SK-N-SH (cell line): ENCODE measurements at regions not wholly inside any gene's neighbourhood (a gene's known extent, or its start where the extent isn't known, plus 50 kb on each side); places are given as distances from the start of the nearest gene placed in this dataset.

Experiments used
- EZH2phosphoT487 ChIP-seq: fragments of 200-600 bp; sonication (generic); IDR thresholded peaks from 2 replicates; pipeline ENCODE4 v1.6.1; 2017; ENCODE audit warnings: low read depth, mixed run types, mild to moderate bottlenecking, antibody characterized with exemption, moderate library complexity, borderline replicate concordance
- GATA2 ChIP-seq: sonication (generic); formaldehyde crosslinking; IDR thresholded peaks from 2 replicates; pipeline ENCODE4 v1.5.0; 2020; ENCODE audit warnings: mild to moderate bottlenecking, missing genetic modification reagents
- MAX ChIP-seq: IDR thresholded peaks from 2 replicates; pipeline ENCODE4 v1.4.0; 2012; ENCODE audit warnings: low read depth
- NFIC ChIP-seq: IDR thresholded peaks from 2 replicates; pipeline ENCODE4 v1.4.0; 2012; ENCODE audit warnings: borderline replicate concordance
- ZBTB33 ChIP-seq: IDR thresholded peaks from 2 replicates; pipeline ENCODE4 v1.4.0; 2012; ENCODE audit warnings: low read depth, borderline replicate concordance
- TF ChIP-seq, protein P1 (sequence below): fragments of 200-600 bp; sonication (generic); IDR thresholded peaks from 2 replicates; pipeline ENCODE4 v1.6.1; 2017; ENCODE audit warnings: antibody characterized with exemption, mild to moderate bottlenecking, moderate library complexity
- TF ChIP-seq, protein P2 (sequence below): IDR thresholded peaks from 2 replicates; pipeline ENCODE4 v1.4.0; 2012; ENCODE audit warnings: low read depth, borderline replicate concordance

DNA sequence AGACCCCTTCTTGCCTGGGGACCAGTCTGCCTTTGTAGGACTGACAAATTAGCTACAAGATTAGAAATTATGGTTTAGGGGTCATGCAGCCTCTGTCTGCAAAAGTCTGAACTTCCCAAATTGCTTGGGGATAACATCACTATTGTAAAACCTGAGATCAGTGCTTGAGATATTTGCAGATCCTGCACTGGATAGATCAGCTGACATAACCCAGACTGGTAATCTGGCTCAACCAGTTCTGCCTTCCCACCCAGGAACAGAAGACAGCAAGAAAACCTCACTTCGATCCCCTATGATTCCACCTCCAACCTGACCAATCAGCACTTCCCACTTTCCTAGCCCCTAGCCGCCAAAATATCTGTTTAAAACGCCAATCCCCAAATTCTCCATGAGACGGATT lies 202.8 kb upstream of the DIAPH2 start:
- TF ChIP-seq, protein P1, sequence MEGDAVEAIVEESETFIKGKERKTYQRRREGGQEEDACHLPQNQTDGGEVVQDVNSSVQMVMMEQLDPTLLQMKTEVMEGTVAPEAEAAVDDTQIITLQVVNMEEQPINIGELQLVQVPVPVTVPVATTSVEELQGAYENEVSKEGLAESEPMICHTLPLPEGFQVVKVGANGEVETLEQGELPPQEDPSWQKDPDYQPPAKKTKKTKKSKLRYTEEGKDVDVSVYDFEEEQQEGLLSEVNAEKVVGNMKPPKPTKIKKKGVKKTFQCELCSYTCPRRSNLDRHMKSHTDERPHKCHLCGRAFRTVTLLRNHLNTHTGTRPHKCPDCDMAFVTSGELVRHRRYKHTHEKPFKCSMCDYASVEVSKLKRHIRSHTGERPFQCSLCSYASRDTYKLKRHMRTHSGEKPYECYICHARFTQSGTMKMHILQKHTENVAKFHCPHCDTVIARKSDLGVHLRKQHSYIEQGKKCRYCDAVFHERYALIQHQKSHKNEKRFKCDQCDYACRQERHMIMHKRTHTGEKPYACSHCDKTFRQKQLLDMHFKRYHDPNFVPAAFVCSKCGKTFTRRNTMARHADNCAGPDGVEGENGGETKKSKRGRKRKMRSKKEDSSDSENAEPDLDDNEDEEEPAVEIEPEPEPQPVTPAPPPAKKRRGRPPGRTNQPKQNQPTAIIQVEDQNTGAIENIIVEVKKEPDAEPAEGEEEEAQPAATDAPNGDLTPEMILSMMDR: no peak
- TF ChIP-seq EZH2phosphoT487 (no peak), MAX (no peak), ZBTB33 (no peak), NFIC (no peak), GATA2 (CRISPR knock-in tag) (no peak)
- TF ChIP-seq, protein P2, sequence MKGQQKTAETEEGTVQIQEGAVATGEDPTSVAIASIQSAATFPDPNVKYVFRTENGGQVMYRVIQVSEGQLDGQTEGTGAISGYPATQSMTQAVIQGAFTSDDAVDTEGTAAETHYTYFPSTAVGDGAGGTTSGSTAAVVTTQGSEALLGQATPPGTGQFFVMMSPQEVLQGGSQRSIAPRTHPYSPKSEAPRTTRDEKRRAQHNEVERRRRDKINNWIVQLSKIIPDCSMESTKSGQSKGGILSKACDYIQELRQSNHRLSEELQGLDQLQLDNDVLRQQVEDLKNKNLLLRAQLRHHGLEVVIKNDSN: no peak
